WI38 (cell line): ENCODE measurements at regions not wholly inside any gene's neighbourhood (a gene's known extent, or its start where the extent isn't known, plus 50 kb on each side); places are given as distances from the start of the nearest gene placed in this dataset.

Experiments used
- H3K4me3 ChIP-seq: 2 replicates; pipeline ENCODE4 v1.5.1; 2011; ENCODE audit warnings: low read depth, mild to moderate bottlenecking, control low read depth, low read length
- TF ChIP-seq, protein P1 (sequence below): IDR thresholded peaks from 2 replicates; pipeline ENCODE4 v1.5.1; 2012; ENCODE audit warnings: low read depth, mild to moderate bottlenecking, control low read depth, low read length

DNA sequence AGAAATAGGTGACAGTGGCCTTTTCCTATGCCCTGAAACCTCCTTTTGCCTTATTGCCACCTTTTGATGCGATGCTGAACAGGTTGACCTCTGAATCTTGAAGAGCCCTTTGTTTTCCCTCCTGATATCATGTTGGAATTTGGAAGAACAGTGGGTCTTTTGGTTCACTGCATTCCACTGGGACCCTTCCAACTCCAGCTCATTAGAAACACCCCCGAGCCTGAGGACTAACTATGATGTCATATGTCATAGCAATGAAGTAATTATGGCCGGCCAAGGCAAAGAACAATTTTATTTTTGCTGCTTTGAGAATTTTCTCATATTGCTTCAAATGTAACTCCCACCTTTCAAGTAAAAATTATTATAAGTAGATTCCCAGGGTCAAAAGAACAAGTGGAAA, 353.4 kb upstream of the JAG1 start:
- TF ChIP-seq, protein P1, sequence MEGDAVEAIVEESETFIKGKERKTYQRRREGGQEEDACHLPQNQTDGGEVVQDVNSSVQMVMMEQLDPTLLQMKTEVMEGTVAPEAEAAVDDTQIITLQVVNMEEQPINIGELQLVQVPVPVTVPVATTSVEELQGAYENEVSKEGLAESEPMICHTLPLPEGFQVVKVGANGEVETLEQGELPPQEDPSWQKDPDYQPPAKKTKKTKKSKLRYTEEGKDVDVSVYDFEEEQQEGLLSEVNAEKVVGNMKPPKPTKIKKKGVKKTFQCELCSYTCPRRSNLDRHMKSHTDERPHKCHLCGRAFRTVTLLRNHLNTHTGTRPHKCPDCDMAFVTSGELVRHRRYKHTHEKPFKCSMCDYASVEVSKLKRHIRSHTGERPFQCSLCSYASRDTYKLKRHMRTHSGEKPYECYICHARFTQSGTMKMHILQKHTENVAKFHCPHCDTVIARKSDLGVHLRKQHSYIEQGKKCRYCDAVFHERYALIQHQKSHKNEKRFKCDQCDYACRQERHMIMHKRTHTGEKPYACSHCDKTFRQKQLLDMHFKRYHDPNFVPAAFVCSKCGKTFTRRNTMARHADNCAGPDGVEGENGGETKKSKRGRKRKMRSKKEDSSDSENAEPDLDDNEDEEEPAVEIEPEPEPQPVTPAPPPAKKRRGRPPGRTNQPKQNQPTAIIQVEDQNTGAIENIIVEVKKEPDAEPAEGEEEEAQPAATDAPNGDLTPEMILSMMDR = no peak
- H3K4me3 ChIP-seq = no peak overlapping the region

DNA sequence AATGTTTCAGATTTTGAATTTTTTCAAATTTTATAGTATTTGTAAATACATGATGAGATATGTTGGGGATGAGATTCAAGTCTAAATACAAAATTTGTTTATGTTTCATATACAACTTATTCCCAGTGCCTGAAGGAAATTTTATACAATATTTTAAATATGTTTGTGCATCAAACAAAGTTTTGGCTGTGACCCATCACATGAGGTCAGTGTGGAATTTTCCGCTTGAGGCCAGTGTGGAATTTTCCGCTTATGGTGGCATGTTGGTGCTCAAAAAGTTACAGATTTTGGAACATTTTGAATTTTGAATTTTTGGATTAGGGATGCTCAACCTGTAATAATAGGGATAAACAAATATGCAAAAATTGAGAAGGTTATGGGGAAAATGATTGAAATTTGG, 356.6 kb upstream of the JAG1 start:
- TF ChIP-seq, protein P1 = no peak
- no peak overlapping the region for H3K4me3 ChIP-seq

DNA sequence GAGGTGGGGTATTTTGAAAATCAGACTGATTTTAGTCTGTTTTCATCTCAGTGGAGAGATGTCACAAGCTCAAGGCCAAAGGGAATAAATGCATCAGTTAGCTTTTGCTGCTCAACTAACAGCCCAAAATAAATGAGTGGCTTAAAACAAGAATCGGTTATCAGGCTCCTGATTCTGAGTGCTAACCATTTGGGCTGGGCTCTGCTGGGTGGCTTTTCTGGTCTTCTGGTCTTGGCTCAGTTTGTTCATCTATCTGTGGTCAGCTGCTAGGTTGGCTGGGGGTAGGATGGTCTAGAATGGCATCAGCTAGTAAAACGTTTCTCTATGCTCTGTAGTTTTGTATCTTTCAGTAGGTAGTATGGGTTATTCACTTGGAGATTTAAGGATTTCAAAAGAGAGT, 357.5 kb upstream of the JAG1 start:
- TF ChIP-seq, protein P1 = no peak
- H3K4me3 ChIP-seq = no peak overlapping the region

DNA sequence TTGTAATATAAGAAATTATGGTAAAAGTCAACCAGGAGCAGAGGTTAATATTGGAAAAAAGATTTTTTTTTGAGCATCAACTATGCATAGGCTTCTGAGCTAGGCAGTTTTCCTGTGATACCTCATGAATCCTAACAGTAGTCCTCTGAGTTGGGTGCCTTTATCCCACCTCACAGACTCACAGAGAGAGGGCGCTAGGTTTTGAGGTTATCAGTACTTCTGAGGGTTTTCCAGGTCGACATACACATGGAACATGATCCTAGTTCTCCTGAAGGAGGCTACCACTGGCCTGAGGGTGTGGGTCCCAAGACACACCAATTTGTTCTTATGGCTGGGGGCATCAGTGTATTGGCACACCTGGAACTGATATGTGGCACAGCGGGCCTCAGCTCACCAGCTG, 358.8 kb upstream of the JAG1 start:
- no peak overlapping the region for H3K4me3 ChIP-seq
- TF ChIP-seq, protein P1 = no peak

DNA sequence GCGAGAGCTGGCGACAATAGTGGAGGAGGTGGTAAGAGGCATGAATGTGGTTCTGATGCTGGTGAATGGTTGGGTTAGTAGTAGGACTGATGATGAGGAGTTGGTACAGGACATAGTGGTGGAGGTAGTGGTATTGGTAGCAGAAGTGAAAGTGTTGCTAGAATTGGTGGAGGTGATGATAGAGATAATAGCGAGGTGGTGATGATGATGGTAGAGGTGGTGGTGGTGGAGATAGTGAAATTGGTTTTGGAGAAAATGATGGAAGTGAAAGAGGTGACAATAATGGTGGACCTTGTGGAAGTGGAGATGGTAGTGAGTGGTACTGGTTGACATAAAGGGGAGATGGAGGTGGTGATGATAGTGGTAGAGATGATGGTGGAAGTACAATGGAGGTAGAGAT, 360.2 kb upstream of the JAG1 start:
- TF ChIP-seq, protein P1 = no peak
- H3K4me3 ChIP-seq = no peak overlapping the region

DNA sequence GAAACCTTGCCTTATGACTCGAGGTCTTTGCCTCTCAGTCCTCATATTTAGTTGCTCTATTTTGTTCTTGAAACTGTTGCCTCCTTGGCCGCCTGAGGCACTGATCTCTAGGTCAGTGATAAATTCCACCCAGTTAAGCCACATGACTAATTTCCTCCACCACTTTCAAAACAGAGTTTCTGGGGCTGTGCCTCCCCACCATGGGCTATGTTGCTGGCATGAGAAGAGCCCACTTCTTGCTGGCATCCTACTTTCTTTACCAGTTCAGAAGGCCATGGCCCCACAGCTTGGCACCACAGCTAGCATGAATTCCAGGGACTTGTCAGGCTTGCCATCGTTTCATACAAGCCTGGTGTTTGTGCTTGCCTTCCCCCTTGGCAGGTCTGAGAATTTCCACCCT, 361.4 kb upstream of the JAG1 start:
- H3K4me3 ChIP-seq = no peak overlapping the region
- TF ChIP-seq, protein P1 = no peak

DNA sequence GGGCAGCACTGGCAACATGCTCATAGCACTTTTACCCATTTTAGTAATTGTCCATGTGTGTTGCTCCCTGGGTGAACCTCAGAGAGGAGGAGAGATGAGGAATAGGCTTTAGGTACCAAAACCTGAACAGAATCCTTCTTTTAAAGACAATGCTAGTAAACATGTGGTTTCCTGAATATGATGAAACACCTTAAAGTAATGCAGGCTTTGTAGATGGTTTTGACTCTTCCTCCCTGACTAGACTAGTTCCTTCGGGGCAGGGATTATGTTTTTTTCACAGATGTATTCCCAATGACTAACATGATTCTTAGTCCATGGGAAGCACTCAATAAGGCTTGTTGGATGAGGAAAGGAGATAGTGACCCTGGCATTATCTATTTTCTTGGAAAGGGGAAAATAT, 367.6 kb upstream of the JAG1 start:
- no peak overlapping the region for H3K4me3 ChIP-seq
- TF ChIP-seq, protein P1 = no peak
